NCI-H1105 (cell line): ENCODE measurements at regions not wholly inside any gene's neighbourhood (a gene's known extent, or its start where the extent isn't known, plus 50 kb on each side); places are given as distances from the start of the nearest gene placed in this dataset.

Experiments
- DNase-seq: peaks from one replicate; lab custom pipeline; 2025; lab: John Stamatoyannopoulos, UW

DNA sequence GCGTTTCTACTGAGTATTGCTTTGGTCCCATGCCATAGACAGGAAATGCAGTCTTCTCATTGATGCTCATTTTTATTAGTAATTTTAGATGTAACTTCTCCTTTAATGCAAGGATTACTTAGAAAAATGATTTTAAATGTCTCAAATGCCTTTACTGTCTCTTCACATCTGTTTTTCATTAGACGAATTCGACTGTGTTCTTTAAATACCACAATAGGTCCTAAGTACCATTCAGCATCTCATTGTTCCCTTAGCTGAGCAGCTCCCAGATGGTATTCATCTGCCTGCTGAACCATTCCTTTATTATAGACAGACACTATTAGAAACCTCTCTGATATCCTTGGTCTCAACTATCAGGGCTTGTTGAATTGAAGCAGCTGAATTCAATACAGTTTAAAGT, 113.6 kb downstream of the LSMEM1 start:
- no peak for DNase-seq

- no peak for DNase-seq
Measured at GRCh38 chr7:112596260-112596659, 115.5 kb downstream of the LSMEM1 start.

- DNase-seq = no peak
Measured at GRCh38 chr7:112596981-112597380, 116.2 kb downstream of the LSMEM1 start.

- no peak for DNase-seq
Measured at GRCh38 chr7:112603673-112604072, 122.9 kb downstream of the LSMEM1 start.

- no peak for DNase-seq
Measured at GRCh38 chr7:112610636-112611035, 129.8 kb downstream of the LSMEM1 start.

DNA sequence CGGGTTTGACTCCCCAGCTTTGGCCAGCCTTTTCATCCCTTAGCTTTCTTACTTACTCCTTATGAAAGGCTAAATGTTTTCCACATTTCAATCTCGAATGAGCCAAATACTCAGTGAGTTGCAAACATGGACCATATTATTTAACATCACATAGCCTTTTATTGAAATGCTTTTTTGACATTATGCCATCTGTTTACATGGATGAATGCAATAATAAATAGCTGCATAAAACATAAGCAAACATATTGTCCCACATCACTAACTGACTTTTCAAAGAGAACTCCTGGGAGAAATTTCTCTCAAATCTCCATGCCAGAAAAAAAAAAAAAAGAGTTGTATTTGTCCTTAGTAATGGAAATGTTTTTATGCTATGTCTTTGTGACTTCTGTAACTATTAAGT, 134.9 kb downstream of the LSMEM1 start:
- no peak for DNase-seq

DNA sequence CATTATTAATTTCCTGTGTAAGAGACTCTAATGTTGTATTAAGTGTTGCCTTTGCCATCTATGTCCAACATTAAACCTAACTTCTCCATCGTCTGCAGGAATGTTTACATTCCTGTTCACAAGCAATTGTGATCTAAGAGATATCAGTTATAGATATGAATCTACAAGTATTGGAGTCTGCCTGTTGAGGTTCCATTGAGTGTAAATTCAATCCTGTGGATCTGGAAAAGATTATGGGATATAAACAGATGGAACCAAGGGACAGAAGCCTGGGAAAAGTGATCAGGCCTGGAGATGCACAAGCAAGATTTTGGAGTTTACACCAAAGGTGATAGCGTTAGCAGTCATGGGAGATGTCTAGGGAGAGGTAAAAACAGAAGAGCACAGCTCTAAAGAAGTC, 135.5 kb downstream of the LSMEM1 start:
- DNase-seq = no peak

DNA sequence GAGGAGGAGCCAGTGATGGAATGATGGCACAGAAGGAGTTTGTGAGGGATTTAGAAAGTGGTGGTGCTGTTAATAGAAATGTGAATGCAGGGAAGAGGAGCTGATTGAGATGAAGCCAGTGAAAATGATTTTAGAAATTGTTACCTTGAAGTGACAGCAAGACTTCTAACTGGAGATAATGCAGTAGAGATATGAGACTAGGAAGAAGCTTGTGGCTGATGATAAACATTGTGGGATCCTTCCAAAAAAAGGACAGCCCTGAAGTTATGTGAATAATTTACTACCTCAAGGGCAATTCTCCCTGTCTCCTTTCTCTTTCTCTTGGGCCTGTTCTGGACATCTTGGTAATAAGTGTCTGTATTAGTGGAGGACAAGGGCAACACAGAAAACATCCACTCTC, 138.6 kb downstream of the LSMEM1 start:
- no peak for DNase-seq

DNA sequence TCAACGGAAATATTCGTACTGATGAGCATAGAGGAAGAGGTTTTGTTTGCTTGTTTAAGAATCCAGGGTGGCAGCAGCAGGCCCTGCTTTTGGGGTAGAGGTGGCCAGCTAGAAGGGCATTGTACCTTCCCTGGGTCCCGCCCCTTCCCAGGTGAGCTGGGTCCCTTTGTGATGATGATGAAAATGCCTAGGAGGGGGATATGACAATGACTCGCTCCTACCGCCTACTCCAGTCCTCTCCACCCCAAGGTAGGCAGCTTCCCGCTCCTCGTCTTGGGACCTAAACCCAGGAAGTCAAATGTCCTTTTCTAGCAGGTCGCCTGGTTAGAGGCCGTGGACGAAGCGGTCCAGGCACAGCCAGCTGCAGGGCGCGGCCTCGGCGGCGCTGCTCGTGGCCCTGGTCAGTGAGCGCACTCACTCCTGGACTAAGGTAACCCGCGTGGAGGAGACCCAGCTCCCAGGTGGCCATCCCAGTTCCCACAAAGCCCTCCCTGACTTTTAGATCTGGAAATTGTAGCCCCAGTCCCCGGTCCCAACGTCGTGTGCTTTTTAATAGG, 141.4 kb downstream of the LSMEM1 start:
- no peak for DNase-seq

- no peak for DNase-seq
Measured at GRCh38 chr7:112624416-112624815, 143.6 kb downstream of the LSMEM1 start.

- DNase-seq = no peak
Measured at GRCh38 chr7:112630565-112630964, 149.8 kb downstream of the LSMEM1 start.

DNA sequence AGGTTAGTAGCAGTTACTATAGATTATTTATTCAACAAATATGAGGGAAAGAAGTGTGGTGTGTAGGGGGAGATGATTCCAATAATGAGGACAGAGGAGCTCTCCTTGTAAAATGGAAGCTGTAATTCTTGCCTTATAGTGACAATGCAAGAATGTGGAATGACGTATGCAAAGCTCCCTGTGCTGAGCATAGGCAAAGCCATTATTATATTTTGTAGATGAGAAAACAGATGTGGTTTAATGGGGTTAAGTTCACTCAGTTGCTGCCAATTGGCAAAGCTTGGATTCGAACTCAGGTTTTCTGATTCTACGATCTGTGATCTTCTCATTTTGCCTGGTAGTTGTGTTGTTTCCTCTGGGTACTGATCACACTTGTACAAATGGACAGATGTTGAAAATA, 153.3 kb downstream of the LSMEM1 start:
- no peak for DNase-seq

- DNase-seq = no peak
Measured at GRCh38 chr7:112635742-112636141, 154.5 kb downstream of the TMEM168 start.

- no peak for DNase-seq
Measured at GRCh38 chr7:112638675-112639400, 151.4 kb downstream of the TMEM168 start.

GRCh38 chr7:112640685-112641084, 149.5 kb downstream of the TMEM168 start:
- DNase-seq = no peak

DNA sequence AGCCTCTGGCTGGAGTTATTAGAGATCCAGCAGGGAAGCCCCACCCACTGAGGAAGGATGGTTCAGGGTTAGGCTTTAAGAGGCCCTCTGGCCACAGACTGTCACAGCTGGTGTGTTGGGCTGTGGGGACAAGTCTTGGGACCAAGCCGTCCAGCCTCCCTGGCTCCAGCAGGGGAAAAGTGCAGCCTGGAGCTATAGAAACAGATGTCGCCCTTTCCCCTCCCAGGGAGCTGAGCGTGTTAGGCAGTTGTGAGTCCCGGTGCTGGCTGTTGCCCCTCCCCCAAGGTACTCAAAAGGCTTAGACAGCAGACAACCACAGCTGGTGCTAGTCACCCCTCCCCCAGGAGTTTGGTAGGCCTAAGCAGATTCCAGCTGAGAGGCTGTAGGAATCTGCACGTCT, 143.4 kb downstream of the TMEM168 start:
- no peak for DNase-seq

- no peak for DNase-seq
Measured at GRCh38 chr7:112648781-112649180, 141.4 kb downstream of the TMEM168 start.

- no peak for DNase-seq
Measured at GRCh38 chr7:112649560-112649959, 140.6 kb downstream of the TMEM168 start.

DNA sequence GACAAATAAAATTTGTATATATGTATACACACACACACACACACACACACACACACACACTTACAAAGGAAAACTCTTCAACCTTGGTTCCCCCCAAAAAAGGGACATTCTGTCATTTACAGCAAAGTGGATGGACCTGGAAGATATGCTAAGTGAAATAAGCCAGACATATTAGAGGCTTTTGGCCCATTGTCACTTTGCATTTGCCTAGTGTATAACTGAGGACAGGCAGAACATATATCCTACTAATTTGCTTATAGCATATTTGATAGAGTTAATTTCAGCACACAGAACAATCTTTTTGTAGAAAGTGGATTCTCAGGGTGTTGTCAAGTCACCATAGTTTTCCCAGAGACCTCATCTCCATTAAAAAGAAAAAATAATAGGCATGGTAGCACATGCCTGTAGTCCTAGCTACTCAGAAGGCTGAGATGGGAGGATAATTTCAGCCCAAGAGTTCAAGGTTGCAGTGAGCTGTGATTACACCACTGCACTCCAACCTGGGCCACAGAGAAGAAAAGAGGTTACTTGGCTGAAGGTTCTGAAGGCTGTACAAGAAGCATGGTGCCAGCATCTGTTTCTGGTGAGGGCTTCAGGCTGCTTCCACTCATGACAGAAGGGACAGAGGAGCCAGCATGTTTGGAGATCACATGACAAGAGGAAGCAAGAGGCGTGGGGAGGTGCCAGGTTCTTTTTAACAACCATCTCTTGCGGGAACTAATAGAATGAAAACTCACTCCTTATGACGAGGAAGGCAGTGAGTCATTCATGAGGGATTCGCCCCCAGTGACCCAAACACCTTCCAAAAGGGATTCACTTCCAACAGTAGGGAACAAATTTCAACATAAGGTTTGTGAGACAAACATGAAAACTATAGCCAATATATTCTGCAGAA, 135.6 kb downstream of the TMEM168 start:
- no peak for DNase-seq

- no peak for DNase-seq
Measured at GRCh38 chr7:112665709-112666108, 124.5 kb downstream of the TMEM168 start.

- no peak for DNase-seq
Measured at GRCh38 chr7:112668561-112668960, 121.6 kb downstream of the TMEM168 start.

DNA sequence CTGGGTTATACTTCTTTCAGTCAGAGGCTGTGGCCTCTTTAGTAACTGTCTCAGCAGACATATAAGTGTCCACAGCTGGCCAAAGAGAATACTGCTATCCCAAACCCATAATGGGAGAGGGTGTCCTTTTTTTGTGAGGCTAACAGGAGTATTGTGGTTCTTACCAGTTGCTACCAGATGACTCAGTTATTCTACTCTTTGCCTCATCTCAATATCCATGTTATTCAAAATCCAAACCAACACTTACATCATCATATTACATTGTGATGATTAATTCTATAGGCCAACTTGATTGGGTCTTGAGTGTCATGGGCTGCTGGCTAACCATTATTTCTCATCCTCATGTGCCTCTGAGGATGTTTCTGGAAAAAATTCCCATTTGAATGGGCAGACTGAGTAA, 120.9 kb downstream of the TMEM168 start:
- no peak for DNase-seq

DNA sequence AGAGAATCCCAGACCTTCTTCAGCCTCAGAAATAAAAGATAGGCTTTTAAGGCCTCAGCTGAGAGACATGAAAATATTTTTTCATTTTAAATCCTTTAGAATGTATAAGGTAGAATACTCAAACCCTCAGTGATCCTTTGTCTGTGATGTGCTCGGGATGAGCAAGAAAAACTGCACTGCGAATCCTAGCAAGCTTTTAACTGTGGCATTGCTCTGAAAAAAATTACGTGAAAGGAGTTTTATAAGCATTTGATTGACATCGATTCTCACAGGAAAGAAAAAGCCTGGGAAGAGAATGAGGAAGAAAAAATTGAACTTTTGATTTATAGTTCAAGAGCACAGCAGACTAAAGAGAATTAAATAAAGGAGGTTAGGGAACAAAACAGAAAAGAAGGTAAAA, 120.0 kb downstream of the TMEM168 start:
- DNase-seq = no peak
